ENCODE measurements at regions not wholly inside any gene's neighbourhood (a gene's known extent, or its start where the extent isn't known, plus 50 kb on each side); places are given as distances from the start of the nearest gene placed in this dataset. TPM values are rescaled to one million over a fixed set of nuclear protein-coding genes. Genes with fewer than 3 reads are reported as not detected.

- no peak for DNase-seq (ENCODE audit: low read depth)
These were observed 86.2 kb upstream of the PTPRM start for GRCh38 chr18:7480879-7481278.

DNA sequence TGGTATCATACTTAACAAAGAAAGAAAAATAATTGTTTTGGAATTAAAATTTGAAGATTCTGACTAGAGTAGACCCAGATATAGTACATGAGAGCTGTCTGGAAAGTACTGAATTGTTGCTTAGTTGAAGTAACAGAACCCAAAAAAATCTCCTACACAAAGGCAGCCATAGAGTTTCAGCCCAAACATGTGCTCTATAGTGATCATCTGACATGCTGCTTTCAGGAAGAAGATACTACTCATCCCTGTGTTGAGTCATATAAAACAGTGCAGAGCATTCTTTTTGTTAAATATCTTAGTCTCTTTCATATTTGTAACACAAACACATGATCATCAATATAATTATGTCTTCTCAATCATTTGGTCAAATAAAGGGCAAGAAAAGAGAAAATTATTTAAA lies 84.8 kb upstream of the PTPRM start:
- peak; percentile 37 for DNase-seq (ENCODE audit: low read depth)

DNA sequence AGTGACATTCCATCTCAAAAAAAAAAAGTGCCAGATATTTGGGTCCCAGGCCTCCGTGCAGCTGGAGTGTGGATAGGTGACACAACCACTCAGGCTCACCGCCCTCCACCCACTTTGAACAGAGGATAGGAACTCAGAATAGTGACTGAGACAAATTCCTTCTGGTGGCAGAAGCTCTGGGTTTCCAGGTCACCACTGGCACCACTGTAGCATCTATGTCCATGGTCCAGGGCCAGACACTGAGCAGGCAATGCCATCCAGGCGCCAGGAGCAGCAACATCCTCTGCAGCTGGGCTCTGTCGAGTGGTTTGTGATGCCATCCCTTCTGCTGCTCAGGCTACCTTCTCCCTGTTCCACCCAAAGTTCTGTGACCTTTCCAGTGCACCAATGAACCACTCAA lies 81.5 kb upstream of the PTPRM start:
- DNase-seq (ENCODE audit: low read depth): no peak

GRCh38 chr18:7488571-7488970 lies 78.5 kb upstream of the PTPRM start:
- DNase-seq (ENCODE audit: low read depth): no peak

- DNase-seq (ENCODE audit: low read depth): no peak
These were observed 77.0 kb upstream of the PTPRM start for GRCh38 chr18:7490104-7490503.

DNA sequence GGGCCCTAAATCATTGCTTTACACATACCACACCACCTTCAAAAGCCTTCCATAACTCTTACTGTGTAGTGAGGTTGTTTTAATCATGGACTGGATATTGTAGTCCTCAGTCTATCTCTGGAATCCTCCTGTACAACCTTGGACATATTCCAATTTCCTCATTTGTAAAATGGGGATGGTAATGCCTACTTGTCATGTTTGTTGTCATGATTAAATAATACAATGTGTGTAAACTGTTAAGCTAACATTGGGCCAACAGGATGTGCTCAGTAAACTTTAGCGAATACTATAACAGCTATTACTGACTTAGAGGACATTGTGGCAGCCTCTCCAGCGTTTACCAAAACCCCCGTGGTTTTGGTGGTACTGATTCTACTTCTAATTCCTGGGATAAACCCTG lies 74.7 kb upstream of the PTPRM start:
- no peak for DNase-seq (ENCODE audit: low read depth)

DNA sequence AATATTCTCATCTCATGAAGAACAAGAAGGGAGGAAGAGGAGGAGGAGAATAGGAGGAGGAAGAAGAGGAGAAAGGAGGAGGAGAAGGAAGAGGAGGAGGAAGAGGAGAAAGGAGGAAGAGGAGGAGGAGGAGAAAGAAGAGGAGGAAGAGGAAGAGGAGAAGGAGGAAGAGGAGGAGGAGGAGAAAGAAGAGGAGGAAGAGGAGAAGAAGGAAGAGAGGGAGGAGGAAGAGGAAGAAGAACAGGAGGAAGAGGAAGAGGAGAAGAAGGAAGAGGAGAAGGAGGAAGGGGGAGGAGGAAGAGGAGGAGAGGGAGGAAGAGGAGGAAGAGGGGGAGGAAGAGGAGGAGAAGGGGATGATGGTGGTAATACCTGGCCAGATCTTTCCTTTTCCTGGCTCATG lies 70.0 kb upstream of the PTPRM start:
- no peak for DNase-seq (ENCODE audit: low read depth)

- no peak for DNase-seq (ENCODE audit: low read depth)
These were observed 56.0 kb upstream of the PTPRM start for GRCh38 chr18:7511106-7511505.

GRCh38 chr18:7512348-7512747 lies 54.8 kb upstream of the PTPRM start:
- no peak for DNase-seq (ENCODE audit: low read depth)

DNA sequence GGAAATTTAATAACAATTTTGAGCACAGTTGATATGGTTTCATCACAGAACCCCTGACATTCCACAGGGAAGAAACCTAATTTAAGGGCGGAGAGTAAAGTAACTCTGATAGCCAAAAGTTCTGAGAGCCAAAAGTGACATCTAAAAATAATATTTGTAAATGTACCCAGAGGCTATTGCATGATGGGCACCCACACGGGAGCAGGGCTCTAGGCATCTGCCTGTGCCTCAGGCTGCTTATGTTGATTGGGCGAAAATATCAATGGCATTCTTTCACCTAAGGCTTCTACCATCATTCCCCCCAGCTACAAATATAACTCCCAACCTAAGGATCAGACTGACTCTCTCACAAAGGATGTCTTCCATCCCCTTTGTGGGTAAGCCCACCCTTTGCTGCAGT lies 54.1 kb upstream of the PTPRM start:
- DNase-seq (ENCODE audit: low read depth): no peak

DNA sequence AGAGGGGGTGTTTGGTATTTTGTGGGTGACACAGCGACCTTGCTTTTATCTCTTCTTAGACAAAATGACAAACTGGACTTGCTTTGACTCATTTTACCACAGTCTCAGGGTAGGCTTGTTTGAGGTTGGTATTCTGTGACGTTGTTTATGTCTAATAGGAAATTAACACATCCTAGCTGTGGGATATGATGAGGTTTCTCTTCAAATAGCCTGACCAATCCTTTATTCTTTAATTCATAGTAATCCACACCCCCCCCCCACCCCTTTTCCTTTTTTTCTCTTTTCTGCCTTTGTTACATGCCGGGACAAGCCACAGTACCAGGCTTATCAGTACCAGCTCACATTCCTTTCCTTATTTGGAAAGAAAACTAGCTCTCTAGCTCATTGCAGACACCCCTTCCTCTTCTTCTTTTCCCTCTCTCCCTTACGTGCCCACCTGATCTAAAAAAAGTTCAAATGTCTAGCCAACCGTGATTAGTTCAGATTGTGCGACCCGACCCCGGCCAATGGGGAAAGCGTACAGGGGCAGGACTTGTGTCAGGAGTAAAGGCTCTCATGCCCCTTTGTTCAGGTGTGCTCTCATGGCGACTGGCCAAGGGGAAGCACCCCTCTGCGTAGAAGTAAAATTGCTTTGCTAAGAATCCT lies 52.2 kb upstream of the PTPRM start:
- DNase-seq (ENCODE audit: low read depth): peak; percentile 32

DNA sequence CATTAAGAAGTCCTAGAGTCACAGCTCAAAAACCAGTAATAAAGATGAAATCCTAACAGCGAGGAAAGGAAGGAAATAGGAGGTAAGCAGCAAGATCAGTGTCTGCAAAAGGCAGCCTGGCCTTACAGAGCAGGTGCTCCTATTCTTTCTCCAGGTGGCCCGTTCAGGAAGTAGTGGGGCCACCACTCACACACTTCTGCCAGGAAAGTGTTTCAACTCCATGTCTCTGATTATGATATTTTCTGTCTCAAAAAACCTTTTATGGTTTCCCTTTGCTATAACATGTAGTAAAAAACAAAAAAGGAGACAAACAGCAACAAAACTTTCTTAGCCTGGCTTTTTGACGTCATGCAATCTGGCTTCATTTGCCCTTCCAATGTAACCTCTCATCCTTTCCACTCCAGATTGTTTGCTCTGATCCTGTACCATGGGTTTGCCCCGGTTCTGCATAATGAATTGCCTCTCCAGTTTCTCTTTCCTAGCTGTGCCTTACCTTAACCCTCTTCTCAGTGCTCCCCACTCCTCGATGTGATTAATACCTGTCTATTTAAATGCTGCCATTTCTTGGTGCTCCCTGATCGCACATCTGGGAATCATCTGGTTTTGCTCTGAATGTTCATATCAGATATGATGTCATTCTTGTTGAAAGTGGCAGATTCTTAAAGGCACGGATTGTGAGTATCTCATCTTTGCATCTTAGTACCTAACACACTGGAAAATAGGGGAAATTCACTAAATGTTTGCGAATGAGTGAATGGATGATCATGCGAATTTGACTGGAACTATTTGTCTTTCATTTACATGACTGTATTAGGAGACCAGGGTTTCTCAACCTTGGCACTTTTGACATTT lies 50.6 kb upstream of the PTPRM start:
- no peak for DNase-seq (ENCODE audit: low read depth)

Small RNA genes lying in the stretch of these regions (small RNA-seq; reads per million reads assigned to genes)
- not detected for gene RF00554
